GM12878 (cell line): ENCODE measurements at regions not wholly inside any gene's neighbourhood (a gene's known extent, or its start where the extent isn't known, plus 50 kb on each side); places are given as distances from the start of the nearest gene placed in this dataset.

Experiments
- CTCF ChIP-seq, 3 experiments: IDR thresholded peaks in 2 of 3; conservative IDR thresholded peaks in 1 of 3; 2 replicates each; pipeline ENCODE4 v1.5.1; 2011; ENCODE audit warnings: low read depth in 3 of 3, low read length in 3 of 3, mild to moderate bottlenecking in 3 of 3, control low read depth in 2 of 3, moderate library complexity in 2 of 3, inconsistent platforms in 1 of 3, mixed read lengths in 1 of 3; ENCODE audit not compliant: control insufficient read depth in 2 of 3, insufficient read depth in 1 of 3; ENCODE audit errors: extremely low read depth in 1 of 3
- EP300 ChIP-seq, 2 experiments: fragments of 150-350 bp in 1 of 2; IDR thresholded peaks; 2 replicates each; pipeline ENCODE4 v1.6.1; 2011 to 2012; ENCODE audit warnings: low read depth in 2 of 2, low read length in 2 of 2, borderline replicate concordance in 1 of 2, improper control_type of control experiment in 1 of 2, inconsistent platforms in 1 of 2; ENCODE audit not compliant: control insufficient read depth in 1 of 2
- GABPA ChIP-seq: IDR thresholded peaks from 2 replicates; pipeline ENCODE4 v1.6.1; 2014; ENCODE audit warnings: antibody characterized with exemption, low read depth, mild to moderate bottlenecking, inconsistent platforms
- NFYB ChIP-seq: IDR thresholded peaks from 2 replicates; pipeline ENCODE4 v1.6.1; 2011; ENCODE audit warnings: low read depth, mild to moderate bottlenecking, low read length, improper control_type of control experiment, moderate library complexity; ENCODE audit not compliant: insufficient read depth
- POLR2A ChIP-seq: IDR thresholded peaks from 2 replicates; pipeline ENCODE4 v1.6.1; 2011; ENCODE audit warnings: low read depth, mild to moderate bottlenecking, low read length

- TF ChIP-seq GABPA (no peak), POLR2A (no peak), CTCF (IDR thresholded peaks at IDR 0.05 in 2 of 3, conservative IDR thresholded peaks at IDR 0.05 in 1 of 3; ENCODE audit: control insufficient read depth in 2 of 3, extremely low read depth in 1 of 3, insufficient read depth in 1 of 3, low read depth in 3 of 3, low read length in 3 of 3) (no peak), EP300 (IDR thresholded peaks at IDR 0.05; ENCODE audit: borderline replicate concordance in 1 of 2, control insufficient read depth in 1 of 2, low read depth in 2 of 2, low read length in 2 of 2) (no peak), NFYB (no peak)
Measured at GRCh38 chr14:97177635-97178034, 380.5 kb downstream of the VRK1 start.
